NOMO-1 treated with DMSO at 0.1 percent for 48 hours (cell line): ENCODE measurements at regions not wholly inside any gene's neighbourhood (a gene's known extent, or its start where the extent isn't known, plus 50 kb on each side); places are given as distances from the start of the nearest gene placed in this dataset.
A peak's percentile ranks its signal among the peaks of the same experiment; 100 is the strongest.
"Not testable (repeated sequence)": the region's sequence is repeated elsewhere in the genome, so short reads cannot be mapped to it uniquely, and the experiment has no call there.

Source experiments
- DNase-seq: peaks from one replicate; lab custom pipeline; 2025; ENCODE audit not compliant: unreplicated experiment; lab: John Stamatoyannopoulos, UW

- DNase-seq, result peak; percentile 1
Observed at GRCh38 chr21:29396951-29397455, 98.3 kb downstream of the BACH1 start.

GRCh38 chr21:29403301-29403700, 104.6 kb downstream of the BACH1 start:
- no peak for DNase-seq

GRCh38 chr21:29403922-29404538, 105.3 kb downstream of the BACH1 start:
- DNase-seq, result peak; percentile 80

- no peak for DNase-seq
Observed at GRCh38 chr21:29405503-29406122, 106.9 kb downstream of the BACH1 start.

GRCh38 chr21:29406385-29406784, 107.7 kb downstream of the BACH1 start:
- DNase-seq, result no peak

GRCh38 chr21:29407571-29407970, 108.8 kb downstream of the BACH1 start:
- DNase-seq, result no peak

GRCh38 chr21:29413683-29414082, 115.0 kb downstream of the BACH1 start:
- DNase-seq, result no peak

- no peak for DNase-seq
Observed at GRCh38 chr21:29416268-29416667, 117.5 kb downstream of the BACH1 start.

- peak; percentile 81 for DNase-seq
Observed at GRCh38 chr21:29418813-29419212, 120.1 kb downstream of the BACH1 start.

GRCh38 chr21:29419422-29419821, 120.7 kb downstream of the BACH1 start:
- DNase-seq, result no peak

GRCh38 chr21:29423099-29423870, 124.6 kb downstream of the BACH1 start:
- peak; percentile 4 for DNase-seq

- no peak for DNase-seq
Observed at GRCh38 chr21:29424728-29425127, 126.0 kb downstream of the BACH1 start.

GRCh38 chr21:29429218-29429617, 130.5 kb downstream of the BACH1 start:
- no peak for DNase-seq

GRCh38 chr21:29430030-29430429, 131.3 kb downstream of the BACH1 start:
- DNase-seq, result no peak

GRCh38 chr21:29430576-29430975, 131.9 kb downstream of the BACH1 start:
- DNase-seq, result no peak

- DNase-seq, result no peak
Observed at GRCh38 chr21:29431178-29431577, 132.5 kb downstream of the BACH1 start.

- DNase-seq, result no peak
Observed at GRCh38 chr21:29431680-29432079, 133.0 kb downstream of the BACH1 start.

- no peak for DNase-seq
Observed at GRCh38 chr21:29433366-29434059, 134.8 kb downstream of the BACH1 start.

GRCh38 chr21:29434081-29434480, 135.4 kb downstream of the BACH1 start:
- no peak for DNase-seq

GRCh38 chr21:29434982-29435381, 136.3 kb downstream of the BACH1 start:
- DNase-seq, result not testable (repeated sequence)

- DNase-seq, result no peak
Observed at GRCh38 chr21:29436143-29436542, 137.4 kb downstream of the BACH1 start.
